Tibial nerve (tissue), 4 donors: ENCODE measurements at regions not wholly inside any gene's neighbourhood (a gene's known extent, or its start where the extent isn't known, plus 50 kb on each side); places are given as distances from the start of the nearest gene placed in this dataset.

Source experiments
- DNase-seq, 2 donors: peaks; one replicate each; pipeline ENCODE4 v3.0.0-alpha.2; 2019; ENCODE audit warnings: low spot score in 2 of 2
- H3K27ac ChIP-seq, 4 donors: fragments of 200-600 bp; sonication (generic) in 3 of 4; one replicate each; pipeline ENCODE4 v1.5.1; 2017 to 2019; ENCODE audit warnings: mild to moderate bottlenecking in 1 of 4
- H3K27me3 ChIP-seq, 2 donors: fragments of 200-600 bp; sonication (generic) in 1 of 2; one replicate each; pipeline versions ENCODE4 v1.5.1 to v1.6.0; 2017 to 2019
- H3K36me3 ChIP-seq, 3 donors: fragments of 200-600 bp; sonication (generic); one replicate each; pipeline ENCODE4 v1.5.1; 2018 to 2019
- H3K4me1 ChIP-seq, 4 donors: fragments of 200-600 bp; sonication (generic) in 3 of 4; one replicate each; pipeline ENCODE4 v1.5.1; 2017 to 2019
- H3K4me3 ChIP-seq, 4 donors: fragments of 200-600 bp; sonication (generic) in 3 of 4; one replicate each; pipeline ENCODE4 v1.5.1; 2017 to 2019; ENCODE audit warnings: mild to moderate bottlenecking in 1 of 4, moderate library complexity in 1 of 4
- H3K9me3 ChIP-seq, 4 donors: fragments of 200-600 bp; sonication (generic) in 3 of 4; one replicate each; pipeline ENCODE4 v1.5.1; 2017 to 2019
- CTCF ChIP-seq, 5 experiments: fragments of 200-600 bp in 3 of 5; fragments of 450-650 bp in 2 of 5; sonication (generic) in 3 of 5; IDR thresholded peaks; one replicate each; pipeline ENCODE4 v1.5.1; 2016 to 2019; ENCODE audit warnings: antibody characterized with exemption in 5 of 5, mild to moderate bottlenecking in 3 of 5, moderate library complexity in 2 of 5
- EP300 ChIP-seq, 2 donors: sonication (generic); formaldehyde crosslinking; IDR thresholded peaks; one replicate each; pipeline ENCODE4 v1.6.1; 2017; ENCODE audit warnings: antibody characterized with exemption in 2 of 2, mild to moderate bottlenecking in 1 of 2
- POLR2A ChIP-seq, 2 donors: fragments of 450-650 bp; IDR thresholded peaks; one replicate each; pipeline ENCODE4 v1.6.1; 2017; ENCODE audit warnings: antibody characterized with exemption in 2 of 2, mild to moderate bottlenecking in 2 of 2, moderate library complexity in 2 of 2
- WGBS, 2 donors: methylation state at CpG; one replicate each; pipeline ENCODE4 v1.1.5; 2018; 5-methylcytosine and 5-hydroxymethylcytosine counted together

- H3K4me1 ChIP-seq: peaks cover 0 to 7% (median 0%) of the 10 kb centered on the region in 4 donors
- H3K36me3 ChIP-seq: no peaks in the 10 kb centered on the region
- DNase-seq: no peak
- no peaks in the 10 kb centered on the region for H3K27me3 ChIP-seq
- TF ChIP-seq POLR2A (IDR thresholded peaks at IDR 0.05): no peak
- TF ChIP-seq EP300 (IDR thresholded peaks at IDR 0.05): no peak
- no peak for TF ChIP-seq CTCF (IDR thresholded peaks at IDR 0.05)
- H3K4me3 ChIP-seq: no peak overlapping the region
- WGBS, 2 donors: 71 to 78% methylated on average over 2 of the region's 2 CpGs
- H3K9me3 ChIP-seq: peaks cover 0 to 4% (median 0%) of the 10 kb centered on the region in 4 donors
- no peak overlapping the region for H3K27ac ChIP-seq
These were observed 155.8 kb upstream of the POU2AF2 start for GRCh38 chr11:111089759-111090158.

GRCh38 chr11:111088847-111089355, 156.6 kb upstream of the POU2AF2 start:
- 58 to 65% methylated on average over 2 of the region's 2 CpGs for WGBS, 2 donors
- no peak for DNase-seq
- no peak for TF ChIP-seq EP300 (IDR thresholded peaks at IDR 0.05)
- no peak for TF ChIP-seq CTCF (IDR thresholded peaks at IDR 0.05)
- TF ChIP-seq POLR2A (IDR thresholded peaks at IDR 0.05): no peak
- Histone ChIP-seq H3K4me3 (no peak overlapping the region), H3K9me3 (peaks cover 0 to 4% (median 0%) of the 10 kb centered on the region in 4 donors), H3K27ac (no peak overlapping the region), H3K4me1 (peaks cover 0 to 7% (median 0%) of the 10 kb centered on the region in 4 donors), H3K36me3 (no peaks in the 10 kb centered on the region), H3K27me3 (no peaks in the 10 kb centered on the region)

- TF ChIP-seq CTCF (IDR thresholded peaks at IDR 0.05) (no peak), EP300 (IDR thresholded peaks at IDR 0.05) (no peak), POLR2A (IDR thresholded peaks at IDR 0.05) (no peak)
- H3K4me3 ChIP-seq: no peak overlapping the region
- no peak for DNase-seq
- peaks cover 0 to 4% (median 0%) of the 10 kb centered on the region in 4 donors for H3K9me3 ChIP-seq
- H3K27me3 ChIP-seq: no peaks in the 10 kb centered on the region
- 60% methylated on average over 5 of the region's 5 CpGs for WGBS, 2 donors
- H3K36me3 ChIP-seq: no peaks in the 10 kb centered on the region
- no peak overlapping the region for H3K27ac ChIP-seq
- no peaks in the 10 kb centered on the region for H3K4me1 ChIP-seq
These were observed 159.5 kb upstream of the POU2AF2 start for GRCh38 chr11:111086058-111086457.

- no peaks in the 10 kb centered on the region for H3K27me3 ChIP-seq
- peaks cover 0 to 4% (median 0%) of the 10 kb centered on the region in 4 donors for H3K9me3 ChIP-seq
- DNase-seq: no peak
- TF ChIP-seq CTCF (IDR thresholded peaks at IDR 0.05): no peak
- no peak for TF ChIP-seq POLR2A (IDR thresholded peaks at IDR 0.05)
- TF ChIP-seq EP300 (IDR thresholded peaks at IDR 0.05): no peak
- no peak overlapping the region for H3K27ac ChIP-seq
- no peaks in the 10 kb centered on the region for H3K36me3 ChIP-seq
- H3K4me1 ChIP-seq: no peaks in the 10 kb centered on the region
- H3K4me3 ChIP-seq: no peak overlapping the region
- WGBS, 2 donors: 77 to 88% methylated on average over 5 of the region's 5 CpGs
These were observed 162.9 kb upstream of the POU2AF2 start for GRCh38 chr11:111082664-111083063.

GRCh38 chr11:111081021-111081511, 164.5 kb upstream of the POU2AF2 start:
- no peak overlapping the region for H3K27ac ChIP-seq
- H3K4me3 ChIP-seq: no peak overlapping the region
- no peaks in the 10 kb centered on the region for H3K36me3 ChIP-seq
- H3K4me1 ChIP-seq: no peaks in the 10 kb centered on the region
- H3K9me3 ChIP-seq: no peaks in the 10 kb centered on the region
- TF ChIP-seq POLR2A (IDR thresholded peaks at IDR 0.05): no peak
- TF ChIP-seq EP300 (IDR thresholded peaks at IDR 0.05): no peak
- no peak for TF ChIP-seq CTCF (IDR thresholded peaks at IDR 0.05)
- WGBS, 2 donors: 81 to 83% methylated on average over 3 of the region's 3 CpGs
- H3K27me3 ChIP-seq: no peaks in the 10 kb centered on the region
- no peak for DNase-seq
